Mesodermal cell (in vitro differentiated cells): ENCODE measurements at regions not wholly inside any gene's neighbourhood (a gene's known extent, or its start where the extent isn't known, plus 50 kb on each side); places are given as distances from the start of the nearest gene placed in this dataset.
"Not testable (repeated sequence)": the region's sequence is repeated elsewhere in the genome, so short reads cannot be mapped to it uniquely, and the experiment has no call there.

Experiments
- H3K27ac ChIP-seq: 2 replicates; pipeline ENCODE4 v1.7.0; 2013; ENCODE audit warnings: mild to moderate bottlenecking, low read depth, low read length, moderate library complexity; ENCODE audit not compliant: severe bottlenecking
- H3K36me3 ChIP-seq: 2 replicates; pipeline ENCODE4 v1.7.1; 2013; ENCODE audit warnings: mild to moderate bottlenecking, low read length, moderate library complexity; ENCODE audit not compliant: control insufficient read depth, insufficient read depth
- H3K4me1 ChIP-seq: one replicate; pipeline ENCODE4 v1.7.1; 2013; ENCODE audit warnings: mild to moderate bottlenecking, low read length; ENCODE audit not compliant: insufficient read depth, control insufficient read depth, poor library complexity, severe bottlenecking
- H3K4me3 ChIP-seq: 2 replicates; pipeline ENCODE4 v1.7.0; 2013; ENCODE audit warnings: low read length, control low read depth, mild to moderate bottlenecking; ENCODE audit not compliant: insufficient read depth, poor library complexity, severe bottlenecking; ENCODE audit errors: extremely low read depth
- H3K9me3 ChIP-seq: 2 replicates; pipeline ENCODE4 v1.7.1; 2013; ENCODE audit warnings: mild to moderate bottlenecking, low read length, moderate library complexity; ENCODE audit not compliant: control insufficient read depth
- WGBS, 2 experiments: methylation state at CpG; one replicate each; pipeline ENCODE4 v1.1.5; 2013; ENCODE audit warnings: missing lambda C conversion rate in 2 of 2; ENCODE audit not compliant: insufficient coverage in 2 of 2; 5-methylcytosine and 5-hydroxymethylcytosine counted together

- WGBS, 2 experiments, result 100% methylated on average over 1 of the region's 1 CpG; no CpG with 5 or more reads in 1 of the 2 experiments
- H3K9me3 ChIP-seq, result no peaks in the 10 kb centered on the region
- no peak overlapping the region for H3K4me3 ChIP-seq
- H3K36me3 ChIP-seq, result no peaks in the 10 kb centered on the region
- H3K27ac ChIP-seq, result no peak overlapping the region
- no peaks in the 10 kb centered on the region for H3K4me1 ChIP-seq
Measured at GRCh38 chr1:182331387-182331786, 60.2 kb downstream of the GLUL start.

- Histone ChIP-seq H3K27ac (no peak overlapping the region), H3K4me1 (no peaks in the 10 kb centered on the region), H3K4me3 (no peak overlapping the region), H3K36me3 (no peaks in the 10 kb centered on the region), H3K9me3 (no peaks in the 10 kb centered on the region)
Measured at GRCh38 chr1:182330303-182330702, 61.3 kb downstream of the GLUL start.

- Histone ChIP-seq H3K4me3 (no peak overlapping the region), H3K36me3 (no peaks in the 10 kb centered on the region), H3K9me3 (no peaks in the 10 kb centered on the region), H3K27ac (no peak overlapping the region), H3K4me1 (no peaks in the 10 kb centered on the region)
- WGBS, 2 experiments, result 11 to 55% methylated on average over 1 of the region's 2 CpGs
Measured at GRCh38 chr1:182329471-182329870, 62.1 kb downstream of the GLUL start.

DNA sequence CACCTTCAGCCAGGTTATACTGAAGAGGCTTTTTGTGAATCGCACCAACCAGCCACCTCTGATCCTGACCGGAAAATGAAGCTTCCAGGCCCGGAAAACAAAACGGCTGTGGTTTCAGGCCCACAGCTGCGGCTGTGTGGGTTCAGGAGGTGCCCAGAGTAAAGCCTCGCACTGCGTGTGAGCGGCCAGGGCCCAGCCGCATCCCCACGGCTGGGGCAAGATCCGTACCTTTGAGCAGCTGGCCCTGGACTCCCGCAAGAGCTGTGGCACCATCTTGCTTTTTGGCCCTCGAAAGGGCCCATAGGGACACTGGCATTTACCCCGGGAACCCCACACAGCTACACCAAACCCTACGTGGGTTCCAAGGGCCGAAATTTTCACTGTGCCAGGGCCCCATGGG is 63.0 kb downstream of the GLUL start:
- Histone ChIP-seq H3K4me3 (no peak overlapping the region), H3K4me1 (no peaks in the 10 kb centered on the region), H3K27ac (no peak overlapping the region), H3K9me3 (no peaks in the 10 kb centered on the region), H3K36me3 (no peaks in the 10 kb centered on the region)
- 95 to 96% methylated on average over 14 to 15 of the region's 16 CpGs for WGBS, 2 experiments

GRCh38 chr1:182325339-182325738 is 66.3 kb downstream of the GLUL start:
- Histone ChIP-seq H3K4me3 (no peak overlapping the region), H3K9me3 (no peaks in the 10 kb centered on the region), H3K4me1 (no peaks in the 10 kb centered on the region), H3K27ac (no peak overlapping the region), H3K36me3 (no peaks in the 10 kb centered on the region)
- WGBS, 2 experiments, result 100% methylated on average over 1 of the region's 2 CpGs; no CpG with 5 or more reads in 1 of the 2 experiments

GRCh38 chr1:182321532-182321931 is 70.1 kb downstream of the GLUL start:
- 67 to 71% methylated on average over 1 of the region's 6 CpGs for WGBS, 2 experiments
- H3K36me3 ChIP-seq, H3K4me1 ChIP-seq, H3K27ac ChIP-seq, H3K4me3 ChIP-seq, H3K9me3 ChIP-seq: not testable (repeated sequence)

DNA sequence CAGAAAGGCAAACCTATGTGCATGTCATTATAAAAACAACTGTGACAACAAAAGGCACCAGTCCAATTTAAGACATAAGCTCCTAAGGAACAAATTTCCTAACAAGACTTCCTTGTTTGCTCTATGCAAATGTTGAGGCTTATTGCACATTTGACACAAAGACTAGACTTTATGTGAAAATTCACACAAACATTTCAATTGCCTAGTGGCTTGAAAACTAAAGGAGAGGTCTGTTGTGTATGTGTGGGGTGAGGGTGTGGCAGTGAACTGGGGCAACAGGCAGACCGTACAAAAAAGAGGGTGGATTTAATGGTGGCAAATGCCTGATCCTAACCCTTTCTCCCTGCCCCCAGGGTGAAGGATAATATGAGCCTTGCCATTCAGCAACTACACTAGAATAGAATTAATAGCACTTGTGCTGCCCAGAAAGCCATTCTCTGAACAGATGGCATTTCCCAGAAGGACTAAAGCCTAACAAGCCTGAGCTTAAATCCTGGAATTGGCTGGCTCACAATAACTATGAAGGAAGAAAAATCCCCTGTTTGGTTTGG is 73.9 kb downstream of the GLUL start:
- no peaks in the 10 kb centered on the region for H3K9me3 ChIP-seq
- H3K4me3 ChIP-seq, result no peak overlapping the region
- H3K4me1 ChIP-seq, result no peaks in the 10 kb centered on the region
- H3K27ac ChIP-seq, result no peak overlapping the region
- WGBS, 2 experiments, result 100% methylated on average over 1 of the region's 1 CpG; no CpG with 5 or more reads in 1 of the 2 experiments
- H3K36me3 ChIP-seq, result no peaks in the 10 kb centered on the region

DNA sequence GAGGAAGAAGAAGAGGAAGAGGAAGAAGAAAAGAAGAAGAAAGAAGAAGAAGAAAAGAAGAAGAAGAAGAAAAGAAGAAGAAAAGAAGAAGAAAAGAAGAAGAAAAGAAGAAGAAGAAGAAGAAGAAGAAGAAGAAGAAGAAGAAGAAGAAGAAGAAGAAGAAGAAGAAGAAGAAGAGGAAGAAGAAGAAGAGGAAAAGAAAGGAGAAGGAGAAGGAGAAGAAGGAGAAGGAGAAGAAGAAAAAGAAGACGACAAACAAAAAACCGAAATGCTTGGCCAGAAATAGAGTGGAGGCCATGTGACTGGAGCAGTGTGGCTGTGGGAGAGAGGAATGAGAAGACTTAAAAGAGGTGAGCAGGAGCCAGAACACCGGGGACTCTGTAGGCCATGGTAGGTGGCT is 75.1 kb downstream of the GLUL start:
- not testable (repeated sequence) for H3K4me3 ChIP-seq, H3K36me3 ChIP-seq, H3K4me1 ChIP-seq, H3K9me3 ChIP-seq, H3K27ac ChIP-seq
- WGBS, 2 experiments, result 78% methylated on average over 3 of the region's 3 CpGs

GRCh38 chr1:182315167-182315556 is 76.4 kb downstream of the GLUL start:
- H3K9me3 ChIP-seq, result no peaks in the 10 kb centered on the region
- H3K4me3 ChIP-seq, result no peak overlapping the region
- WGBS, 2 experiments, result 70 to 92% methylated on average over 3 of the region's 5 CpGs
- H3K36me3 ChIP-seq, result no peaks in the 10 kb centered on the region
- H3K4me1 ChIP-seq, result no peaks in the 10 kb centered on the region
- peak overlapping the region; percentile 4 for H3K27ac ChIP-seq

- Histone ChIP-seq H3K9me3 (no peaks in the 10 kb centered on the region), H3K4me1 (peaks cover 4% of the 10 kb centered on the region), H3K36me3 (no peaks in the 10 kb centered on the region), H3K27ac (no peak overlapping the region), H3K4me3 (no peak overlapping the region)
- WGBS, 2 experiments, result 60 to 61% methylated on average over 10 of the region's 10 CpGs
Measured at GRCh38 chr1:182309631-182310351, 81.8 kb downstream of the GLUL start.

DNA sequence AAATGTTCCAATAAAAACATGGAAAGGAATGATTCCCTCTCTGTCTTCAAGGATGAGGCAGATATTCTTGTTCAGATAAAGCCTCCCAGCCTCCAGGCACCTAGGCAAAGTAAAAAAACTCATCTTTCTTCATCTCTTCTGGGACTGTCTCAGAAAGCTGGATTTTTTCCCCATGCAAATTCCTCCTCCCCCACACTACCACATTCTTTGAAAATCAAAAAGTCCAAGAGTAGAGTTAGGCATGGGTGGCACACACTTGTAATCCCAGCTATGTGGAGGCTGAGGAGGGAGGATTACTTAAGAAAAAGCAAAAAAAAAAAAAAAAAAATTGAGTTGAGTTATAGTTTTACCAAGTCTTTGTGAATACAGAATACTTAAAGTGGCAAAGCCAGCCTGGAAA is 82.8 kb downstream of the GLUL start:
- H3K4me1 ChIP-seq, result peaks cover 4% of the 10 kb centered on the region
- H3K27ac ChIP-seq, result no peak overlapping the region
- H3K4me3 ChIP-seq, result no peak overlapping the region
- H3K9me3 ChIP-seq, result no peaks in the 10 kb centered on the region
- H3K36me3 ChIP-seq, result no peaks in the 10 kb centered on the region
